NCI-H187 treated with DMSO at 0.1 percent for 48 hours (cell line): ENCODE measurements at regions not wholly inside any gene's neighbourhood (a gene's known extent, or its start where the extent isn't known, plus 50 kb on each side); places are given as distances from the start of the nearest gene placed in this dataset.
"Not testable (repeated sequence)": the region's sequence is repeated elsewhere in the genome, so short reads cannot be mapped to it uniquely, and the experiment has no call there.

Experiments
- DNase-seq: peaks from one replicate; lab custom pipeline; 2025; lab: John Stamatoyannopoulos, UW

DNA sequence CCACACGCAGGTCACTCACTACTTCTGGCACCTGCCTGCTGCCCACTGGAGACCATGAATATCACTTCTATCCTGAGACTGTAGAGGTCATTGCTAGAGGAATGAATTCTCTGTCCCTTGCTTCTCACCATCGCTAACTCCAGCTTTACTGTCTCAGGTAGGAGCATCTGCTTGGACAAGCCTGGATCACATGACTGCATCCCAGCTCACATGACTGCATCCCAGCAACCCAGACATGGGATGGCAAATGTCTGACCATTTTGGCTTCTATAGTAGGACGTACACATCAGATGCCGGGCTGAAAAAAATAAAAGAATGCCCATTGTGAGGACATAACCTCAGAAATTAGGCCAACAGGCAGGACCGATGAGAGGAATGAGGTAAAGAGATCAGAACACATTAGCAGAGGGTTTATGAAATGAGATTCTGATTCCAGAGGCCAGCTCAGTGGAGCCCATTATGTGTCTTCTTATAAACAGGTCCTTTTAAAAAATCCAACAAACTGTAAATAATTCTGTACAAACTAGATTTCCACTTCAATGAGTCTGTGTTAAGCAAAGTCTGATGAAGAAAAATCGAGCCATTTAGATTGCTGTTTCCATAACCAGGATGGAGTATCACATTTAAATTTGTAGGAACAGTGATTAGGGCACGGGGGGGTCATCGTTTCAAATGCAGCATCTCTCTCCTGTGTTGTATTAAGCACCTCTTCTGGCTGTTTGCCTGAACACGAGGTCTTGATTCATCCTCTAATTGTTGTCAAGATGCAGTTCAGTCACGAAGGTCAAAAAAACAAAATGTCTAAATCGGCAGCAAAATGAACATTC lies 126.7 kb downstream of the MTHFS start:
- DNase-seq: no peak

DNA sequence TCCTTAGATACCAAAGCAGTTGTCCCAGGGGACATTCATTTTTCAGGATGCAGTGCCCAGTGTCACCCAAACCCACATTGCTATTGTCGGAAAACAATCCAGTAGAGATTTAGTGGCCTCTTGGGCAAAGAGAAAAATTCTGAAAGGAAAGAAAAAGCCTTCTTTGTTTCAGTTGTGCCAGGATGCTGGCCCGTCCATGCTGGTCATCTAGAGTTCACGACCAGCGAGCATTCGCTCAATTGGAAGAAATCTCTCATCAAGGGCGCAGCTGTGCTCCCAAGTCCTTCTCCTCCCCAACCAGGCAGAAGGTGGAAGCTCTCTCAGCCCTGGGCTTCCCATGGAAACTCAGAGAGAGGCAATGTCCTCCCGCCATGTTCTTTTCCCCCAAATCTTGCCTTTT lies 123.7 kb downstream of the MTHFS start:
- DNase-seq: no peak

DNA sequence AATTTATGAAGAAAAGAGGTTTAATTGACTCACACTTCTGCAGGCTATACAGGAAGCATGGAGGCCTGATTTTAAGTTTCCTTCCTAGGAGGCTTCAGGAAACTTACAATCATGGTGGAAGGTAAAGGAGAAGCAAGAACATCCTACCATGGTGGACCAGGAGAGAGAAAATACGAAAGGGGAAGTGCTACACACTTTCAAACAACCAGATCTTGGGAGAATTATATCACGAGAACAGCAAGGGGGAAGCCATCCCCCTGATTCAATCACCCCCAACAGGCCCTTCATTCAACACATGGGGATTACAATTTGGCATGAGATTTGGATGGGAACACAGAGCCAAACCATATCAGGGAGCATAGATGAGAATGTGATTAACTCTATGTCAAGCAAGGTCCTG lies 121.0 kb downstream of the MTHFS start:
- no peak for DNase-seq

DNA sequence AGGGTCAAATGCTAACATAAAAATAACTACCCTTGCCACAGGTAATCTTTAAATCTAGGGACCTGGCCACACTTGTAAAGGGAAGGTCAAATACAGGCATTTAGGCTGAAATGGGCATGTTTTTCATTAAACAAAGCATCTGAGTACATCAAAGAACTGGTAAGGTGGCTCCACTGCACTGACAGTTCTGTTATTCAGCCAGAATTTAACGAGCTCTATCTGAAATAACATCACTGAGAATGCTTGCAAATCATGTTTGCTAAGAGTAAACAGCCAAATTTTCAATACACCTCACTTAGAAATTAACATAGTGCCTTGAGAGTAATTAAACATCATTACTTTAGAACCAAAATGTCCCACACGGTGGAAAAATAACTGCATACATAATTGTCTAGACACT lies 118.9 kb downstream of the MTHFS start:
- DNase-seq: no peak

DNA sequence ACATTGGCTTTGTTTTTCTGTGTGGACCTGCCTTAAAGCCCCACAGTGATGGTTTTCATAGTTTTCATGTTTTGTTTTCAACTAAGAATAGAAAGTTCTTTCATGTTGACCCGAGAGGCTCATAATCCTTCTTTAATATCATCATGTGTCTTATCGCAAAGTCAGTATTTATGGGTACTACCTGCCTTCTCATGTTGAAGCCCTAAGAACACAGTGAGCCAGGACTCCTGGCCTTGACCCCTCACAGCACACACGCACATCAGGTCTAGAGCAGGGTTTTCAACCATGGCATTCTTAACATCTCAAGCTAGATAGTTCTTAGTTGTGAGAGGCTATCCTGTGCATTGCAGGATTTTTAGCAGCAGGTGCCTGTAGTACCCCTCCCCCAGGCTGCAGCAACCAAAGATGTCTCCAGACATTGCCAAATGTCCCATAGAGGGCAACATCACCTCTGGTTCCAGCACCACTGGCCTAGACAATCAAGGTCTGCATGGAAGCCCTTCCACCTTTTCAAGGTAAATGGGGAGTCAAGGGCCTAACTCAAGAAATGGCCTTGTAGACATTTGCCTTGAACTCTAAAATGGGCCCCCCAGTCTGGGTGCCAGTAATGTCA lies 118.3 kb downstream of the MTHFS start:
- no peak for DNase-seq

DNA sequence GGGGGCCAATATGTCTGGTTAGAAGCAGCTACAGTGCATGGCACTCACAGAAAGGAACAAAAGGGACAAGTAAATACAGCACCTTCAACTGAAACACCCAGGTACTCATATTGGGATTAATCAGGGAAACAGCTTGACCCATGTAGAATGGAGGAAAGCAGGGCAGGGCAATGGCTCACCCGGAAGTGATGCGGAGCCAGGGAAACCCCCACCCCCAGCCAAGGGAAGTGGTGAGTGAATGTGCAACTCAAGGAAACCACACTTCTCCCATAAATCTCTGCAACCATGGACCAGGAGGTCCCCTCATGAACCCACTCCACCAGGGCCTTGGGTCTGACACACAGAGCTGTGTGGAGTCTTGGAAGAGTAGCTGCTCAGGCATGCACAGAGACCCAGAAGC lies 117.1 kb downstream of the MTHFS start:
- DNase-seq: no peak

DNA sequence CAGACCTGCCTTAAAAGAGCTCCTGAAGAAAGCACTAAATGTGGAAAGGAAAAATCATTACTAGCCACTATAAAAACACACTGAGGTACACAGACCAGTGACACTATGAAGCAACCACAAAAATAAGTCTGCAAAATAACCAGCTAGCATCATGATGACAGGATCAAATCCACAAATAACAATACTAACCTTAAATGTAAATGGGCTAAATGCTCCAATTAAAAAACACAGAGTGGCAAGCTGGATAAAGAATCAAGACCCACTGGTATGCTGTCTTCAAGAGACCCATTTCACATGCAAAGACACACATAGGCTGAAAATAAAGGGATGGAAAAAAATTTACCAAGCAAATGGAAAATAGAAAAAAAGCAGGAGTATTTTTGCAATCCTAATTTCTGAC lies 114.5 kb downstream of the MTHFS start:
- DNase-seq: not testable (repeated sequence)
